DOHH2 (cell line): ENCODE measurements at regions not wholly inside any gene's neighbourhood (a gene's known extent, or its start where the extent isn't known, plus 50 kb on each side); places are given as distances from the start of the nearest gene placed in this dataset.

ENCODE experiments used
- CTCF ChIP-seq: fragments of 200-600 bp; sonication (generic); IDR thresholded peaks from one replicate; pipeline ENCODE4 v1.5.1; 2014; ENCODE audit warnings: antibody characterized with exemption, mild to moderate bottlenecking, low read depth, low read length; ENCODE audit not compliant: poor library complexity, severe bottlenecking
- EZH2phosphoT487 ChIP-seq: fragments of 200-600 bp; sonication (generic); IDR thresholded peaks from 2 replicates; pipeline ENCODE4 v1.6.1; 2017; ENCODE audit warnings: borderline replicate concordance, mild to moderate bottlenecking, antibody characterized with exemption, low read length, moderate library complexity, mixed read lengths

GRCh38 chr6:142700671-142701312 is 244.2 kb downstream of the HIVEP2 start:
- TF ChIP-seq CTCF (no peak), EZH2phosphoT487 (no peak)
